ENCODE measurements at regions not wholly inside any gene's neighbourhood (a gene's known extent, or its start where the extent isn't known, plus 50 kb on each side); places are given as distances from the start of the nearest gene placed in this dataset.

DNA sequence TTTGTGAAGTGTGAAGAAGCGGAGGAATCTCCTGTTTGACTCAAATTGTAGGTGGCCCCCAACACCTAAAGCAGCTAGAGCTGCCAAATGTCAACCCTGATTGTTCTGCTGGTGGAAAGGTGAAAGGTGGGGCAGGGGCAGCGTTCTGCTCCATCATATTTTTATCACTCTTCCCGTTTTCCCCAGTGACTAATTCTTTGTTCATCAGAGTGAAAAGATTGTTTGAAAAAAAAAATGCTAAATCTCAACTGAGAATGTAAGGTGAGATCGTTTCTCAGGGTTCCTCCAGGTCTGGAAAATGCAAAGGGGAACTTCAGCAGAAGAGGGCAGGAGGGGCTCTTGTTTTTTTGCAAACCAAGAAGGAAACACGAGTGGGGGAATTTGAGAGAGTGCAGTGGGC lies 137.7 kb downstream of the MN1 start (continued):
- no peak for TF ChIP-seq CBX8 (IDR thresholded peaks at IDR 0.05; ENCODE audit: borderline replicate concordance, low read depth, low read length)

Measured in H1 (cell line).